Neural cell (in vitro differentiated cells): ENCODE measurements at regions not wholly inside any gene's neighbourhood (a gene's known extent, or its start where the extent isn't known, plus 50 kb on each side); places are given as distances from the start of the nearest gene placed in this dataset.

Source experiments
- H2AFZ ChIP-seq: fragments of 200-600, 300-800 bp; sonication (generic), shearing (Covaris generic); 2 replicates; pipeline ENCODE4 v1.6.0; 2014; ENCODE audit warnings: low read depth, mild to moderate bottlenecking, antibody characterized with exemption, low read length, moderate library complexity
- H3F3A ChIP-seq: fragments of 200-600 bp; shearing (Covaris generic); 2 replicates; pipeline ENCODE4 v1.6.1; 2016; ENCODE audit warnings: mild to moderate bottlenecking, moderate library complexity, mixed read lengths, antibody characterized with exemption, low read length; ENCODE audit not compliant: insufficient read depth, poor library complexity, severe bottlenecking
- H3K27ac ChIP-seq: fragments of 200-600, 300-800 bp; sonication (generic), shearing (Covaris generic); 2 replicates; pipeline ENCODE4 v1.5.1; 2014; ENCODE audit warnings: mild to moderate bottlenecking, low read length, moderate library complexity
- H3K27me3 ChIP-seq: fragments of 300-800, 200-600 bp; sonication (generic), shearing (Covaris generic); 2 replicates; pipeline ENCODE4 v1.6.0; 2014; ENCODE audit warnings: mild to moderate bottlenecking, low read depth, low read length, moderate library complexity; ENCODE audit not compliant: insufficient read depth
- H3K36me3 ChIP-seq: fragments of 300-800, 200-600 bp; sonication (generic), shearing (Covaris generic); 2 replicates; pipeline ENCODE4 v1.5.1; 2014; ENCODE audit warnings: mild to moderate bottlenecking, antibody characterized with exemption, low read length, moderate library complexity; ENCODE audit not compliant: insufficient read depth
- H3K4me2 ChIP-seq: fragments of 300-800, 200-600 bp; sonication (generic), shearing (Covaris generic); 2 replicates; pipeline ENCODE4 v1.6.0; 2014; ENCODE audit warnings: mild to moderate bottlenecking, low read length
- H3K4me3 ChIP-seq: fragments of 300-800, 200-600 bp; sonication (generic), shearing (Covaris generic); 2 replicates; pipeline ENCODE4 v1.5.1; 2014; ENCODE audit warnings: mild to moderate bottlenecking, low read length, moderate library complexity
- H3K79me2 ChIP-seq: fragments of 200-600 bp; shearing (Covaris generic); replicated peaks from 2 replicates; pipeline ENCODE4 v1.6.0; 2014; ENCODE audit warnings: mild to moderate bottlenecking, low read length, moderate library complexity; ENCODE audit not compliant: insufficient read depth
- H3K9ac ChIP-seq: fragments of 300-800, 200-600 bp; sonication (generic), shearing (Covaris generic); 2 replicates; pipeline ENCODE4 v1.6.1; 2016; ENCODE audit warnings: mild to moderate bottlenecking, low read length, mixed read lengths
- H3K9me2 ChIP-seq: fragments of 200-600 bp; shearing (Covaris generic); 2 replicates; pipeline ENCODE4 v1.6.1; 2016; ENCODE audit warnings: mild to moderate bottlenecking, low read length, mixed read lengths; ENCODE audit not compliant: insufficient read depth
- H3K9me3 ChIP-seq: fragments of 200-600, 300-800 bp; sonication (generic), shearing (Covaris generic); 2 replicates; pipeline ENCODE4 v1.6.1; 2016; ENCODE audit warnings: mild to moderate bottlenecking, mixed run types, low read length, moderate library complexity, mixed read lengths
- H4K20me1 ChIP-seq: fragments of 200-600 bp; shearing (Covaris generic); 2 replicates; pipeline ENCODE4 v1.6.1; 2016; ENCODE audit warnings: mild to moderate bottlenecking, mixed run types; ENCODE audit not compliant: insufficient read depth
- EP300 ChIP-seq: fragments of 450-650 bp; conservative IDR thresholded peaks from 2 replicates; pipeline ENCODE4 v1.6.1; 2014; ENCODE audit warnings: antibody characterized with exemption, mild to moderate bottlenecking, moderate library complexity; ENCODE audit not compliant: poor library complexity, severe bottlenecking
- EZH2 ChIP-seq: fragments of 200-600, 300-800 bp; shearing (Covaris generic), sonication (generic); IDR thresholded peaks from 2 replicates; pipeline ENCODE4 v1.6.1; 2014; ENCODE audit warnings: antibody characterized with exemption, low read length, borderline replicate concordance, mild to moderate bottlenecking; ENCODE audit not compliant: insufficient read depth, poor library complexity, severe bottlenecking
- MXI1 ChIP-seq: fragments of 450-650 bp; conservative IDR thresholded peaks from 2 replicates; pipeline ENCODE4 v1.6.1; 2014; ENCODE audit warnings: antibody characterized with exemption, mild to moderate bottlenecking; ENCODE audit not compliant: poor library complexity, severe bottlenecking
- POLR2AphosphoS5 ChIP-seq: IDR thresholded peaks from 2 replicates; pipeline ENCODE4 v1.6.1; 2012
- RAD21 ChIP-seq: fragments of 450-650 bp; conservative IDR thresholded peaks from 2 replicates; pipeline ENCODE4 v1.6.1; 2014; ENCODE audit warnings: antibody characterized with exemption, mild to moderate bottlenecking, moderate library complexity
- REST ChIP-seq: IDR thresholded peaks from 2 replicates; pipeline ENCODE4 v1.6.1; 2012; ENCODE audit warnings: borderline replicate concordance
- SMC3 ChIP-seq: fragments of 450-650 bp; conservative IDR thresholded peaks from 2 replicates; pipeline ENCODE4 v1.6.1; 2014; ENCODE audit warnings: antibody characterized with exemption, mild to moderate bottlenecking, moderate library complexity; ENCODE audit not compliant: poor library complexity
- TAF1 ChIP-seq: IDR thresholded peaks from 2 replicates; pipeline ENCODE4 v1.6.1; 2012; ENCODE audit warnings: low read depth
- TF ChIP-seq, protein P1 (sequence below): fragments of 450-650 bp; IDR thresholded peaks from 2 replicates; pipeline ENCODE4 v1.5.1; 2014; ENCODE audit warnings: antibody characterized with exemption, mild to moderate bottlenecking, moderate library complexity; ENCODE audit not compliant: poor library complexity, severe bottlenecking

GRCh38 chr10:76640806-76641205 is 996.8 kb downstream of the KCNMA1 start:
- Histone ChIP-seq H4K20me1 (no peaks in the 10 kb centered on the region), H3K79me2 (no peaks in the 10 kb centered on the region), H3K4me2 (no peak overlapping the region), H3K9ac (no peak overlapping the region), H3K4me3 (no peak overlapping the region), H3K9me3 (no peaks in the 10 kb centered on the region), H3K9me2 (no peaks in the 10 kb centered on the region), H3K27ac (no peak overlapping the region), H3K36me3 (no peaks in the 10 kb centered on the region), H2AFZ (no peak overlapping the region), H3F3A (no peaks in the 10 kb centered on the region), H3K27me3 (no peaks in the 10 kb centered on the region)
- TF ChIP-seq MXI1 (no peak), EZH2 (no peak), TAF1 (no peak), SMC3 (no peak), REST (no peak), RAD21 (no peak), EP300 (no peak), POLR2AphosphoS5 (no peak)
- TF ChIP-seq, protein P1, sequence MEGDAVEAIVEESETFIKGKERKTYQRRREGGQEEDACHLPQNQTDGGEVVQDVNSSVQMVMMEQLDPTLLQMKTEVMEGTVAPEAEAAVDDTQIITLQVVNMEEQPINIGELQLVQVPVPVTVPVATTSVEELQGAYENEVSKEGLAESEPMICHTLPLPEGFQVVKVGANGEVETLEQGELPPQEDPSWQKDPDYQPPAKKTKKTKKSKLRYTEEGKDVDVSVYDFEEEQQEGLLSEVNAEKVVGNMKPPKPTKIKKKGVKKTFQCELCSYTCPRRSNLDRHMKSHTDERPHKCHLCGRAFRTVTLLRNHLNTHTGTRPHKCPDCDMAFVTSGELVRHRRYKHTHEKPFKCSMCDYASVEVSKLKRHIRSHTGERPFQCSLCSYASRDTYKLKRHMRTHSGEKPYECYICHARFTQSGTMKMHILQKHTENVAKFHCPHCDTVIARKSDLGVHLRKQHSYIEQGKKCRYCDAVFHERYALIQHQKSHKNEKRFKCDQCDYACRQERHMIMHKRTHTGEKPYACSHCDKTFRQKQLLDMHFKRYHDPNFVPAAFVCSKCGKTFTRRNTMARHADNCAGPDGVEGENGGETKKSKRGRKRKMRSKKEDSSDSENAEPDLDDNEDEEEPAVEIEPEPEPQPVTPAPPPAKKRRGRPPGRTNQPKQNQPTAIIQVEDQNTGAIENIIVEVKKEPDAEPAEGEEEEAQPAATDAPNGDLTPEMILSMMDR = no peak

DNA sequence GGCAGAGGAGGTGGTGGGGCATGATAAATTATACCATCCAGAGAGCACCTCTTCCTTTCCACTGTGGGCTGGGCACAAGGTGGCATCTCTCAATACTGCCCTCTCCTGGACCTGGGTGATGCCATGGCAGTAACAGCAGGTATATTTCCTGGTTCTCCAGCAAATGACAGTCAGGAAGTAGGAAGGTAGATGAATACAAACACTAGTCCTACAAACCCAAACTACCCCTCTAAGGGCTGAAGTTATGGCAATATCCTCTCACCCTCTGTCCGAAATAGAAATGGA is 1004.9 kb downstream of the KCNMA1 start:
- TF ChIP-seq, protein P1 = peak; percentile 53
- no peak for TF ChIP-seq EP300
- TF ChIP-seq MXI1 = no peak
- no peak for TF ChIP-seq REST
- TF ChIP-seq SMC3 = peak; percentile 40
- no peaks in the 10 kb centered on the region for H3K9me3 ChIP-seq
- no peaks in the 10 kb centered on the region for H4K20me1 ChIP-seq
- peak overlapping the region; percentile 78 for H3K9ac ChIP-seq
- H3K9me2 ChIP-seq = no peaks in the 10 kb centered on the region
- H3K79me2 ChIP-seq = no peaks in the 10 kb centered on the region
- H3K36me3 ChIP-seq = no peaks in the 10 kb centered on the region
- H3K4me2 ChIP-seq = peak overlapping the region; percentile 31
- H3K27ac ChIP-seq = peak overlapping the region; percentile 99
- no peaks in the 10 kb centered on the region for H3K27me3 ChIP-seq
- peak overlapping the region; percentile 54 for H3K4me3 ChIP-seq
- peaks cover 23% of the 10 kb centered on the region for H3F3A ChIP-seq
- no peak overlapping the region for H2AFZ ChIP-seq
